Keratinocyte (primary cell): ENCODE measurements at regions not wholly inside any gene's neighbourhood (a gene's known extent, or its start where the extent isn't known, plus 50 kb on each side); places are given as distances from the start of the nearest gene placed in this dataset.

Experiments used
- DNase-seq: peaks from one replicate; pipeline ENCODE4 v3.0.0-alpha.2; 2011; ENCODE audit warnings: low read depth, missing footprints, low spot score
- FAIRE-seq: peaks from 2 replicates; lab custom pipeline; 2011; peaks lifted over from hg19 to GRCh38; lab: Jason Lieb, UNC
- H2AFZ ChIP-seq: 2 replicates; pipeline ENCODE4 v1.6.0; 2012; ENCODE audit warnings: low read length, control low read depth, inconsistent platforms; ENCODE audit not compliant: control insufficient read depth
- H3K27ac ChIP-seq: 2 replicates; pipeline ENCODE4 v1.5.1; 2011; ENCODE audit warnings: low read length; ENCODE audit not compliant: control insufficient read depth, insufficient read depth
- H3K27me3 ChIP-seq: 3 replicates; pipeline ENCODE4 v1.6.0; 2011; ENCODE audit warnings: low read length; ENCODE audit not compliant: control insufficient read depth, insufficient read depth; ENCODE audit errors: extremely low read depth
- H3K36me3 ChIP-seq, 2 experiments: 2 replicates in 1 of 2; 3 replicates in 1 of 2; pipeline ENCODE4 v1.5.1; 2011; ENCODE audit warnings: low read length in 2 of 2, mild to moderate bottlenecking in 1 of 2; ENCODE audit not compliant: control insufficient read depth in 2 of 2, insufficient read depth in 2 of 2; ENCODE audit errors: extremely low read depth in 1 of 2
- H3K4me1 ChIP-seq: 3 replicates; pipeline ENCODE4 v1.5.1; 2011; ENCODE audit warnings: low read length; ENCODE audit not compliant: control insufficient read depth, insufficient read depth; ENCODE audit errors: extremely low read depth
- H3K4me2 ChIP-seq: 3 replicates; pipeline ENCODE4 v1.6.0; 2011; ENCODE audit warnings: low read depth, low read length; ENCODE audit not compliant: control insufficient read depth, insufficient read depth; ENCODE audit errors: extremely low read depth
- H3K4me3 ChIP-seq, 3 experiments: fragments of 200-600 bp in 1 of 3; sonication (generic) in 1 of 3; 2 replicates in 2 of 3; 3 replicates in 1 of 3; pipeline ENCODE4 v1.5.1; 2011 to 2016; ENCODE audit warnings: low read length in 3 of 3, mild to moderate bottlenecking in 3 of 3, control low read depth in 2 of 3, inconsistent platforms in 1 of 3, low read depth in 1 of 3, mixed read lengths in 1 of 3, mixed run types in 1 of 3, moderate library complexity in 1 of 3; ENCODE audit not compliant: control insufficient read depth in 2 of 3, insufficient read depth in 2 of 3; ENCODE audit errors: extremely low read depth in 1 of 3
- H3K79me2 ChIP-seq: 2 replicates; pipeline ENCODE4 v1.6.0; 2012; ENCODE audit warnings: low read length; ENCODE audit not compliant: control insufficient read depth, insufficient read depth
- H3K9ac ChIP-seq: 3 replicates; pipeline ENCODE4 v1.6.0; 2011; ENCODE audit warnings: low read length; ENCODE audit not compliant: control insufficient read depth, insufficient read depth; ENCODE audit errors: extremely low read depth
- H3K9me1 ChIP-seq: 3 replicates; pipeline ENCODE4 v1.6.0; 2011; ENCODE audit warnings: low read length; ENCODE audit not compliant: control insufficient read depth, insufficient read depth; ENCODE audit errors: extremely low read depth
- H3K9me3 ChIP-seq: 2 replicates; pipeline ENCODE4 v1.5.1; 2012; ENCODE audit warnings: low read depth, low read length; ENCODE audit not compliant: control insufficient read depth
- H4K20me1 ChIP-seq: 3 replicates; pipeline ENCODE4 v1.6.0; 2011; ENCODE audit warnings: low read length; ENCODE audit not compliant: control insufficient read depth, insufficient read depth; ENCODE audit errors: extremely low read depth
- EZH2 ChIP-seq: IDR thresholded peaks from one replicate; pipeline ENCODE4 v1.6.1; 2012; ENCODE audit warnings: inconsistent platforms, mild to moderate bottlenecking, low read length, moderate library complexity
- dilution Hi-C: fragments of 300-500 bp; cut with MboI; formaldehyde crosslinking; loops from one replicate; pipeline ENCODE4 v1.7.0; 2020; ENCODE audit warnings: low sequenced_read_pairs; ENCODE audit not compliant: extremely low pct_ligation_motif_present
- TF ChIP-seq, protein P1 (sequence below), 3 experiments: IDR thresholded peaks in 1 of 3; conservative IDR thresholded peaks in 1 of 3; optimal IDR thresholded peaks in 1 of 3; 2 replicates in 2 of 3; 3 replicates in 1 of 3; pipeline versions ENCODE3 to v1.5.1; 2011; ENCODE audit warnings: low read length in 3 of 3, mild to moderate bottlenecking in 3 of 3, moderate library complexity in 2 of 3, control low read depth in 1 of 3, inconsistent platforms in 1 of 3; ENCODE audit not compliant: insufficient read depth in 2 of 3; ENCODE audit errors: extremely low read depth in 1 of 3

DNA sequence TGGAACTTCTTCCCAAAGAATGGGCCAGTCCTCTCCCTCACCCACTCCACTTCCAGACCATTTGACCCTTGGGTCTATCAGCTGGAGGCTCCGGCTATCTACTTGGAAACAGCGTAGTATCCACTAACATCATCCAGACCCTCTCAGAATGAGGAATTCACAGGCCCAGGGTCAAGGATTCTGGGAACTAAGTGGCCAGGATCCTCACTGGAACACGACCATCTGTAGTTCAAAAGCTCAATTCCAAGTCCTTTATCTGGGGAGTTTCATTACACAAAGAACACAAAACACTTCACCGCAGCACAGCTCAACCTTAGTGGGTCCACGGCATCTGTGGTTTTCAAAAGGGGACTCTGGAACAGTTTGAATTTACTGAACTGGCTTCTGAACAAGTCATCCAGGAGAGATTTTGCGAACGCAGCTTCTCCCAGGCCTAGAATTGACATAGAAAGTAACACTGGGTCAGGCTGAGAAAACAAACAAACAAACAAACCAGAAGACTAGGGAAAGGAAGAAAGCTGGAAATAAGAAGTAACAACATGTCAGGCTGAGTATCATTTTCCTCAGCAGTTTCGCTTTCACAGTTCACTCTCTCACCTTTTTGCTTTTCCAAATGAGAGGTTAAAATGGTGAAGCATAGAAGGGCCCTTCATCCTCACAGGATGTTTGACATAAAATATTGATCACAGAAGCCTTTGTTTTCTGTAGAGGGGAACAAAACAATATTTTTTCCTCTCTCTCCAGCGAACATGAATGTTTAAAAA, 57.6 kb upstream of the USP6NL start:
- no peak for DNase-seq
- TF ChIP-seq EZH2 = no peak
- TF ChIP-seq, protein P1, sequence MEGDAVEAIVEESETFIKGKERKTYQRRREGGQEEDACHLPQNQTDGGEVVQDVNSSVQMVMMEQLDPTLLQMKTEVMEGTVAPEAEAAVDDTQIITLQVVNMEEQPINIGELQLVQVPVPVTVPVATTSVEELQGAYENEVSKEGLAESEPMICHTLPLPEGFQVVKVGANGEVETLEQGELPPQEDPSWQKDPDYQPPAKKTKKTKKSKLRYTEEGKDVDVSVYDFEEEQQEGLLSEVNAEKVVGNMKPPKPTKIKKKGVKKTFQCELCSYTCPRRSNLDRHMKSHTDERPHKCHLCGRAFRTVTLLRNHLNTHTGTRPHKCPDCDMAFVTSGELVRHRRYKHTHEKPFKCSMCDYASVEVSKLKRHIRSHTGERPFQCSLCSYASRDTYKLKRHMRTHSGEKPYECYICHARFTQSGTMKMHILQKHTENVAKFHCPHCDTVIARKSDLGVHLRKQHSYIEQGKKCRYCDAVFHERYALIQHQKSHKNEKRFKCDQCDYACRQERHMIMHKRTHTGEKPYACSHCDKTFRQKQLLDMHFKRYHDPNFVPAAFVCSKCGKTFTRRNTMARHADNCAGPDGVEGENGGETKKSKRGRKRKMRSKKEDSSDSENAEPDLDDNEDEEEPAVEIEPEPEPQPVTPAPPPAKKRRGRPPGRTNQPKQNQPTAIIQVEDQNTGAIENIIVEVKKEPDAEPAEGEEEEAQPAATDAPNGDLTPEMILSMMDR (optimal IDR thresholded peaks at IDR 0.05 in 1 of 3, IDR thresholded peaks at IDR 0.05 in 1 of 3, conservative IDR thresholded peaks at IDR 0.05 in 1 of 3; ENCODE audit: extremely low read depth in 1 of 3, insufficient read depth in 2 of 3, low read length in 3 of 3) = no peak
- H3K27me3 ChIP-seq = no peaks in the 10 kb centered on the region
- no peaks in the 10 kb centered on the region for H3K9me1 ChIP-seq
- H3K4me1 ChIP-seq = no peaks in the 10 kb centered on the region
- no peak overlapping the region for H2AFZ ChIP-seq
- dilution Hi-C loops = no loop called here
- no peak overlapping the region for H3K9ac ChIP-seq
- no peaks in the 10 kb centered on the region for H4K20me1 ChIP-seq
- no peaks in the 10 kb centered on the region for H3K36me3 ChIP-seq
- H3K4me2 ChIP-seq = no peak overlapping the region
- no peaks in the 10 kb centered on the region for H3K9me3 ChIP-seq
- no peak overlapping the region for H3K27ac ChIP-seq
- H3K79me2 ChIP-seq = no peaks in the 10 kb centered on the region
- no peak overlapping the region for H3K4me3 ChIP-seq
- FAIRE-seq = no peak

DNA sequence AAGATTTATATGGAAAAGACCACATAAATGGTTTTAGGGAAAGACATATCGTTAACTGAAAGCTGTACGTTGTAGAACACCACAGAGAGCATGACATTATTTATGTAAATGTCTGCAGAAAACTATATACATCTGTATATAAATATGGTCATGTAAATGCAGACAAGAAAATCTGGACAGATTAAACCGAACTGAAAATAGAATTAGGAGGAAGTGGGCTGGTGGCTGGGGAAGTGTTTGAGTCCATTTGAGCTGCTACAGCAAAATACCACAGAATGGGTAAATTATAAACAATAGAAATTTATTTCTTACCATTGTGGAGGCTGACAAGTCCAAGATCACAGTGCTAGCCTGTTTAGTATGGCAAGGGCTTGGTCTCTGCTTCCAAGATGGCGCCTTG, 56.3 kb upstream of the USP6NL start:
- Histone ChIP-seq H4K20me1 (no peaks in the 10 kb centered on the region), H3K79me2 (no peaks in the 10 kb centered on the region), H3K9ac (no peak overlapping the region), H3K4me3 (no peak overlapping the region), H3K36me3 (no peaks in the 10 kb centered on the region), H3K4me1 (peaks cover 2% of the 10 kb centered on the region), H3K9me3 (no peaks in the 10 kb centered on the region), H2AFZ (no peak overlapping the region), H3K9me1 (no peaks in the 10 kb centered on the region), H3K27ac (no peak overlapping the region), H3K4me2 (no peak overlapping the region), H3K27me3 (no peaks in the 10 kb centered on the region)
- DNase-seq (no peak), FAIRE-seq (no peak)
- dilution Hi-C loops = no loop called here
- TF ChIP-seq, protein P1 (optimal IDR thresholded peaks at IDR 0.05 in 1 of 3, IDR thresholded peaks at IDR 0.05 in 1 of 3, conservative IDR thresholded peaks at IDR 0.05 in 1 of 3; ENCODE audit: extremely low read depth in 1 of 3, insufficient read depth in 2 of 3, low read length in 3 of 3) = no peak
- no peak for TF ChIP-seq EZH2
